Heart right ventricle (tissue), 16 donors: ENCODE measurements at regions not wholly inside any gene's neighbourhood (a gene's known extent, or its start where the extent isn't known, plus 50 kb on each side); places are given as distances from the start of the nearest gene placed in this dataset.
"Not testable (repeated sequence)": the region's sequence is repeated elsewhere in the genome, so short reads cannot be mapped to it uniquely, and the experiment has no call there.

Experiments
- ATAC-seq, 8 donors: fragments of 200-7000 bp; cut with Tn5 transposase; one replicate each; pipeline ENCODE4 v1.9.1; 2020; ENCODE audit warnings: mild to moderate bottlenecking in 8 of 8, moderate library complexity in 8 of 8, moderate number of reproducible peaks in 1 of 8
- DNase-seq, 2 donors: peaks; one replicate each; pipeline ENCODE4 v3.0.0-alpha.2; 2020
- H3K27ac ChIP-seq, 10 donors: fragments of 200-600 bp; sonication (generic) in 2 of 10; one replicate each; pipeline versions ENCODE4 v1.5.0 to v1.8.0; 2020 to 2022; ENCODE audit warnings: mild to moderate bottlenecking in 3 of 10
- H3K27me3 ChIP-seq, 7 donors: fragments of 200-600 bp; one replicate each; pipeline ENCODE4 v1.8.0; 2021 to 2022; ENCODE audit warnings: mild to moderate bottlenecking in 2 of 7
- H3K36me3 ChIP-seq, 9 donors: fragments of 200-600 bp; sonication (generic) in 1 of 9; one replicate each; pipeline versions ENCODE4 v1.5.0 to v1.8.0; 2020 to 2022; ENCODE audit warnings: mild to moderate bottlenecking in 2 of 9
- H3K4me1 ChIP-seq, 9 donors: fragments of 200-600 bp; sonication (generic) in 1 of 9; one replicate each; pipeline versions ENCODE4 v1.5.0 to v1.8.0; 2020 to 2022; ENCODE audit warnings: mild to moderate bottlenecking in 4 of 9
- H3K4me3 ChIP-seq, 10 donors: fragments of 200-600 bp; sonication (generic) in 2 of 10; one replicate each; pipeline versions ENCODE4 v1.5.0 to v1.8.0; 2020 to 2022; ENCODE audit warnings: mild to moderate bottlenecking in 7 of 10, moderate library complexity in 2 of 10
- H3K9me3 ChIP-seq, 11 donors: fragments of 200-600 bp in 10 of 11; sonication (generic) in 2 of 11; one replicate each; pipeline versions ENCODE4 v1.5.0 to v1.8.0; 2013 to 2022; ENCODE audit warnings: mild to moderate bottlenecking in 2 of 11, control low read depth in 1 of 11, moderate library complexity in 1 of 11
- CTCF ChIP-seq, 9 donors: fragments of 200-600 bp; sonication (generic) in 2 of 9; IDR thresholded peaks; one replicate each; pipeline versions ENCODE4 v1.5.0 to v1.8.0; 2021 to 2022; ENCODE audit warnings: antibody characterized with exemption in 9 of 9, mild to moderate bottlenecking in 5 of 9, moderate library complexity in 1 of 9
- WGBS, 2 donors: extraction: QIAGEN DNeasy Blood & Tissue Kit; methylation state at CpG; one replicate each; pipeline ENCODE4 v1.1.7; 2013; ENCODE audit warnings: inconsistent platforms in 1 of 2; 5-methylcytosine and 5-hydroxymethylcytosine counted together
- intact Hi-C, 10 donors: fragments of 100-400 bp; cut with DNase I; formaldehyde crosslinking; loops; one replicate each; pipeline versions ENCODE4 v1.11.1 to v1.14.2; 2022
- donor health status: Arrhythmogenic right ventricular cardiomyopathy.
- donor health status: ischemic (EF 13 %, LVEDD 7.1; RV severe dilation, severe dysfunction).
- donor health status: healthy with polysubstance abuse.
- donor health status: DM: no; HTN: yes; CAD: no.
- donor health status: DM: no; HTN: no; CAD: no.
- donor health status: ischemic (EF 25% LVEDD 6.9; RV normal size, moderate dysfunction).
- donor health status: ischemic (EF 25% LVEDD 5.7; RV mildly dilated, moderate dysfunction).
- donor health status: healthy.
- donor health status: DM: yes; HTN: yes; CAD: no.
- donor health status: Ischemic cardiomyopathy.
- donor health status: ischemic (EF 35%, LVEDD 5.7; RV mildly dilated, moderate dysfunction).
- donor health status: nonischemic (EF 11% LVEDD 7.7; RV severe dilation, severe dysfunction).
- donor health status: DM: yes; HTN: yes; CAD: no.
- donor health status: PGD.
- donor health status: ischemic (EF 29% LVEDD 5.4; RV normal size, mild dysfunction).
- donor health status: nonischemic (EF 23%, LVEDD 6.1; RV moderate dilation, normal function).

GRCh38 chrX:45513042-45513441 is 312.4 kb upstream of the DIPK2B start:
- WGBS, 2 donors = 81 to 82% methylated on average over 3 of the region's 3 CpGs
- H3K4me3 ChIP-seq = no peak overlapping the region
- DNase-seq (no peak), ATAC-seq (no peak)
- no peak overlapping the region for H3K27ac ChIP-seq
- no peaks in the 10 kb centered on the region for H3K9me3 ChIP-seq
- intact Hi-C loops = loop anchor here in 7 of 10 donors (5.0 to 10.0 kb wide), 9 partner anchors 188 to 892 kb away; no protein-coding TSS in a partner anchor
- no peak for TF ChIP-seq CTCF (IDR thresholded peaks at IDR 0.05)
- H3K27me3 ChIP-seq = peaks cover 0 to 19% (median 0%) of the 10 kb centered on the region in 7 donors
- peaks cover 0 to 19% (median 1%) of the 10 kb centered on the region in 9 donors for H3K4me1 ChIP-seq
- H3K36me3 ChIP-seq = no peaks in the 10 kb centered on the region

GRCh38 chrX:45508454-45508853 is 307.8 kb upstream of the DIPK2B start:
- 57 to 67% methylated on average over 2 of the region's 2 CpGs for WGBS, 2 donors
- peaks cover 0 to 29% (median 20%) of the 10 kb centered on the region in 9 donors for H3K4me1 ChIP-seq
- intact Hi-C loops = loop anchor here in 1 of 10 donors (5.0 kb wide), 1 partner anchor 239 kb away; no protein-coding TSS in a partner anchor
- H3K27ac ChIP-seq = peak overlapping the region in 7 of 10 donors; percentile 20 to 84 (median 73)
- ATAC-seq = peak in 1 of 8 donors; percentile 8
- H3K9me3 ChIP-seq = no peaks in the 10 kb centered on the region
- TF ChIP-seq CTCF (IDR thresholded peaks at IDR 0.05) = no peak
- DNase-seq = no peak
- H3K4me3 ChIP-seq = no peak overlapping the region
- H3K36me3 ChIP-seq = no peaks in the 10 kb centered on the region
- no peaks in the 10 kb centered on the region for H3K27me3 ChIP-seq

- WGBS, 2 donors = 54 to 66% methylated on average over 2 of the region's 2 CpGs
- Histone ChIP-seq H3K27ac (peak overlapping the region in 9 of 10 donors; percentile 55 to 84 (median 74)), H3K27me3 (no peaks in the 10 kb centered on the region), H3K4me3 (no peak overlapping the region), H3K4me1 (peaks cover 0 to 29% (median 20%) of the 10 kb centered on the region in 9 donors), H3K9me3 (no peaks in the 10 kb centered on the region), H3K36me3 (no peaks in the 10 kb centered on the region)
- intact Hi-C loops = loop anchor here in 1 of 10 donors (5.0 kb wide), 1 partner anchor 241 kb away; no protein-coding TSS in a partner anchor
- no peak for DNase-seq
- no peak for TF ChIP-seq CTCF (IDR thresholded peaks at IDR 0.05)
- peak in 1 of 8 donors; percentile 58 for ATAC-seq
Measured at GRCh38 chrX:45506149-45506730, 305.6 kb upstream of the DIPK2B start.

- DNase-seq (no peak), ATAC-seq (no peak)
- no peak for TF ChIP-seq CTCF (IDR thresholded peaks at IDR 0.05)
- Histone ChIP-seq H3K4me1 (peaks cover 0 to 29% (median 20%) of the 10 kb centered on the region in 9 donors), H3K4me3 (no peak overlapping the region), H3K36me3 (no peaks in the 10 kb centered on the region), H3K9me3 (no peaks in the 10 kb centered on the region), H3K27ac (peak overlapping the region in 3 of 10 donors; percentile 67 to 76 (median 74)), H3K27me3 (peaks cover 0 to 6% (median 0%) of the 10 kb centered on the region in 7 donors)
- WGBS, 2 donors = 0 to 53% methylated on average over 1 of the region's 1 CpG
- intact Hi-C loops = loop anchor here in 1 of 10 donors (5.0 kb wide), 1 partner anchor 242 kb away; no protein-coding TSS in a partner anchor
Measured at GRCh38 chrX:45505214-45505613, 304.5 kb upstream of the DIPK2B start.

GRCh38 chrX:45503787-45504362 is 303.2 kb upstream of the DIPK2B start:
- H3K36me3 ChIP-seq, intact Hi-C loops, H3K4me3 ChIP-seq, H3K9me3 ChIP-seq, H3K27ac ChIP-seq, DNase-seq, ATAC-seq: not testable (repeated sequence)
- H3K4me1 ChIP-seq = peaks cover 0 to 29% (median 20%) of the 10 kb centered on the region in 9 donors
- 93 to 96% methylated on average over 14 to 30 of the region's 31 CpGs for WGBS, 2 donors
- H3K27me3 ChIP-seq = peaks cover 0 to 19% (median 0%) of the 10 kb centered on the region in 7 donors
